Heart right ventricle (tissue), 16 donors: ENCODE measurements at regions not wholly inside any gene's neighbourhood (a gene's known extent, or its start where the extent isn't known, plus 50 kb on each side); places are given as distances from the start of the nearest gene placed in this dataset.

Experiments used
- ATAC-seq, 8 donors: fragments of 200-7000 bp; cut with Tn5 transposase; one replicate each; pipeline ENCODE4 v1.9.1; 2020; ENCODE audit warnings: mild to moderate bottlenecking in 8 of 8, moderate library complexity in 8 of 8, moderate number of reproducible peaks in 1 of 8
- DNase-seq, 2 donors: peaks; one replicate each; pipeline ENCODE4 v3.0.0-alpha.2; 2020
- H3K27ac ChIP-seq, 10 donors: fragments of 200-600 bp; sonication (generic) in 2 of 10; one replicate each; pipeline versions ENCODE4 v1.5.0 to v1.8.0; 2020 to 2022; ENCODE audit warnings: mild to moderate bottlenecking in 3 of 10
- H3K27me3 ChIP-seq, 7 donors: fragments of 200-600 bp; one replicate each; pipeline ENCODE4 v1.8.0; 2021 to 2022; ENCODE audit warnings: mild to moderate bottlenecking in 2 of 7
- H3K36me3 ChIP-seq, 9 donors: fragments of 200-600 bp; sonication (generic) in 1 of 9; one replicate each; pipeline versions ENCODE4 v1.5.0 to v1.8.0; 2020 to 2022; ENCODE audit warnings: mild to moderate bottlenecking in 2 of 9
- H3K4me1 ChIP-seq, 9 donors: fragments of 200-600 bp; sonication (generic) in 1 of 9; one replicate each; pipeline versions ENCODE4 v1.5.0 to v1.8.0; 2020 to 2022; ENCODE audit warnings: mild to moderate bottlenecking in 4 of 9
- H3K4me3 ChIP-seq, 10 donors: fragments of 200-600 bp; sonication (generic) in 2 of 10; one replicate each; pipeline versions ENCODE4 v1.5.0 to v1.8.0; 2020 to 2022; ENCODE audit warnings: mild to moderate bottlenecking in 7 of 10, moderate library complexity in 2 of 10
- H3K9me3 ChIP-seq, 11 donors: fragments of 200-600 bp in 10 of 11; sonication (generic) in 2 of 11; one replicate each; pipeline versions ENCODE4 v1.5.0 to v1.8.0; 2013 to 2022; ENCODE audit warnings: mild to moderate bottlenecking in 2 of 11, control low read depth in 1 of 11, moderate library complexity in 1 of 11
- WGBS, 2 donors: extraction: QIAGEN DNeasy Blood & Tissue Kit; methylation state at CpG; one replicate each; pipeline ENCODE4 v1.1.7; 2013; ENCODE audit warnings: inconsistent platforms in 1 of 2; 5-methylcytosine and 5-hydroxymethylcytosine counted together
- intact Hi-C, 10 donors: fragments of 100-400 bp; cut with DNase I; formaldehyde crosslinking; loops; one replicate each; pipeline versions ENCODE4 v1.11.1 to v1.14.2; 2022
- TF ChIP-seq, protein P1 (sequence below), 9 donors: fragments of 200-600 bp; sonication (generic) in 2 of 9; IDR thresholded peaks; one replicate each; pipeline versions ENCODE4 v1.5.0 to v1.8.0; 2021 to 2022; ENCODE audit warnings: antibody characterized with exemption in 9 of 9, mild to moderate bottlenecking in 5 of 9, moderate library complexity in 1 of 9
- donor health status: Arrhythmogenic right ventricular cardiomyopathy.
- donor health status: ischemic (EF 13 %, LVEDD 7.1; RV severe dilation, severe dysfunction).
- donor health status: healthy with polysubstance abuse.
- donor health status: DM: no; HTN: yes; CAD: no.
- donor health status: DM: no; HTN: no; CAD: no.
- donor health status: ischemic (EF 25% LVEDD 6.9; RV normal size, moderate dysfunction).
- donor health status: ischemic (EF 25% LVEDD 5.7; RV mildly dilated, moderate dysfunction).
- donor health status: healthy.
- donor health status: DM: yes; HTN: yes; CAD: no.
- donor health status: Ischemic cardiomyopathy.
- donor health status: ischemic (EF 35%, LVEDD 5.7; RV mildly dilated, moderate dysfunction).
- donor health status: nonischemic (EF 11% LVEDD 7.7; RV severe dilation, severe dysfunction).
- donor health status: DM: yes; HTN: yes; CAD: no.
- donor health status: PGD.
- donor health status: ischemic (EF 29% LVEDD 5.4; RV normal size, mild dysfunction).
- donor health status: nonischemic (EF 23%, LVEDD 6.1; RV moderate dilation, normal function).

- Histone ChIP-seq H3K4me3 (no peak overlapping the region), H3K9me3 (no peaks in the 10 kb centered on the region), H3K36me3 (no peaks in the 10 kb centered on the region), H3K27ac (no peak overlapping the region), H3K27me3 (peaks cover 0 to 70% (median 14%) of the 10 kb centered on the region in 7 donors), H3K4me1 (peaks cover 0 to 22% (median 3%) of the 10 kb centered on the region in 9 donors)
- ATAC-seq (peak; percentile 80 to 97 (median 88)), DNase-seq (peak; percentile 47 to 63)
- intact Hi-C loops, result no loop called here
- TF ChIP-seq, protein P1, sequence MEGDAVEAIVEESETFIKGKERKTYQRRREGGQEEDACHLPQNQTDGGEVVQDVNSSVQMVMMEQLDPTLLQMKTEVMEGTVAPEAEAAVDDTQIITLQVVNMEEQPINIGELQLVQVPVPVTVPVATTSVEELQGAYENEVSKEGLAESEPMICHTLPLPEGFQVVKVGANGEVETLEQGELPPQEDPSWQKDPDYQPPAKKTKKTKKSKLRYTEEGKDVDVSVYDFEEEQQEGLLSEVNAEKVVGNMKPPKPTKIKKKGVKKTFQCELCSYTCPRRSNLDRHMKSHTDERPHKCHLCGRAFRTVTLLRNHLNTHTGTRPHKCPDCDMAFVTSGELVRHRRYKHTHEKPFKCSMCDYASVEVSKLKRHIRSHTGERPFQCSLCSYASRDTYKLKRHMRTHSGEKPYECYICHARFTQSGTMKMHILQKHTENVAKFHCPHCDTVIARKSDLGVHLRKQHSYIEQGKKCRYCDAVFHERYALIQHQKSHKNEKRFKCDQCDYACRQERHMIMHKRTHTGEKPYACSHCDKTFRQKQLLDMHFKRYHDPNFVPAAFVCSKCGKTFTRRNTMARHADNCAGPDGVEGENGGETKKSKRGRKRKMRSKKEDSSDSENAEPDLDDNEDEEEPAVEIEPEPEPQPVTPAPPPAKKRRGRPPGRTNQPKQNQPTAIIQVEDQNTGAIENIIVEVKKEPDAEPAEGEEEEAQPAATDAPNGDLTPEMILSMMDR (IDR thresholded peaks at IDR 0.05), result peak in 1 of 9 donors; percentile 8
- WGBS, 2 donors, result 48 to 51% methylated on average over 11 of the region's 11 CpGs
Observed at GRCh38 chr2:64359892-64360657, 93.9 kb upstream of the LGALSL start.

DNA sequence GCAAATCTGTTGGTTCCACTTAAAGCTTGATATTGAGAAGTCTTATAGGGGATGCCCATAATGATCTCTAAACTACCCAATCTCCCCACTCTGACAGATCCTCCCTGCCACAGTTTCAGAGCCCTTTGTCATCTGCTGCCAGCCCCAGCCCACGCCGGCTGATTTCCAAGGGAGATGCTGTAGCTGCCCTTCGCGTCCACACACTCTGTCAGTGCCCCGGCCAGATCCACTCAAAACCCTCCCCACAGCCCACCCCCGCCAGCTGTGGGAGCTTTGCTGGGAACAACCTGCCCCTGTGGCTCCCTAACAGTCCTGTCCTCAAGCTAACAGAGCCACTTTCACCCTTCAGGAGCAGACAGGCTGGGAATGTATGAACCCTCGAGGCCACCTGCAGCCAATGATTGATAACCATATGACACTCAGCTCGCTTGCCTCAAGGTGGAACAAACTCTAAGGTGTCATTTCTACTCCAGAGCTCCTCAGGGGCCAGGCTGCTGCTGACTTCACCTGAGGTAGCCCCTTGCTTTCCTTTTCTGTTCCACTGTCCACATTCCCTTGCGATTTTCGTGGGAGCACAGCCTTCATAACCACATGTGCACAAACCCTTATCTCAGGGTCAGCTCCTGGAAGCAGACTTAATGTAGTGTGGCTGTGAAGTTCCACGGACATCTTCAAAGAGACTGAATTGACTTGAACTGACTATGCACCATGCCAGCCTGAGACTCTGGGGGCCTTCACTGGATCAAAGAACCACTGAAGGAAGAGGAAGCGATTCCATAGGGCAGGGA, 92.6 kb upstream of the LGALSL start:
- 79 to 83% methylated on average over 12 of the region's 12 CpGs for WGBS, 2 donors
- Histone ChIP-seq H3K4me1 (peaks cover 0 to 13% (median 3%) of the 10 kb centered on the region in 9 donors), H3K9me3 (no peaks in the 10 kb centered on the region), H3K36me3 (no peaks in the 10 kb centered on the region), H3K27me3 (peaks cover 0 to 68% (median 14%) of the 10 kb centered on the region in 7 donors), H3K4me3 (no peak overlapping the region), H3K27ac (no peak overlapping the region)
- DNase-seq, result no peak
- TF ChIP-seq, protein P1 (IDR thresholded peaks at IDR 0.05), result no peak
- intact Hi-C loops, result no loop called here
- no peak for ATAC-seq

DNA sequence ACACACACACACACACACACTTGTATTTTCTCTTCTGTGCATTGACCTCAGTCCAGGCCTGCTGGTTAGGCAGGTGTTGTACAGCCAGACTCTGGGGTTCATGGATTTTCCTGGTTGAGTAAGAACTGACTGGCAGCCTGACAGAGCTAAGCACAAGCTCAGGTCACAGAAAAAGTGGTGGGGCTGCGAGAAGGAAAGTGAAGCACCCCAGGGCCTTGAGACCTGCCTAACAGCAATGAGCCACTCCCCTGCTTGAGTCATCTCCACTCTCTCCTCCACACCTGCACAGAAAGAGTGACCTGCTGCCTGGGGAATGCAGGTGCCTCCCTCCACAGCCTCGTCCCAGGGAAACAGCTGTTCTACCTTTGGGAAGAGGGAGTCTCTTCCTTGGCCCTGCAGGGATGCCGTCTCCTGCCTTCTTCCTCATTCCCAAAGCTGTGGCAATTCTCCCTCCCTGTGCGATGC, 91.4 kb upstream of the LGALSL start:
- WGBS, 2 donors, result 90 to 92% methylated on average over 4 of the region's 4 CpGs
- TF ChIP-seq, protein P1 (IDR thresholded peaks at IDR 0.05), result no peak
- DNase-seq, result no peak
- no peak overlapping the region for H3K27ac ChIP-seq
- intact Hi-C loops, result no loop called here
- peaks cover 0 to 68% (median 10%) of the 10 kb centered on the region in 7 donors for H3K27me3 ChIP-seq
- H3K9me3 ChIP-seq, result no peaks in the 10 kb centered on the region
- H3K4me3 ChIP-seq, result no peak overlapping the region
- ATAC-seq, result no peak
- no peaks in the 10 kb centered on the region for H3K36me3 ChIP-seq
- H3K4me1 ChIP-seq, result peaks cover 0 to 14% (median 8%) of the 10 kb centered on the region in 9 donors

DNA sequence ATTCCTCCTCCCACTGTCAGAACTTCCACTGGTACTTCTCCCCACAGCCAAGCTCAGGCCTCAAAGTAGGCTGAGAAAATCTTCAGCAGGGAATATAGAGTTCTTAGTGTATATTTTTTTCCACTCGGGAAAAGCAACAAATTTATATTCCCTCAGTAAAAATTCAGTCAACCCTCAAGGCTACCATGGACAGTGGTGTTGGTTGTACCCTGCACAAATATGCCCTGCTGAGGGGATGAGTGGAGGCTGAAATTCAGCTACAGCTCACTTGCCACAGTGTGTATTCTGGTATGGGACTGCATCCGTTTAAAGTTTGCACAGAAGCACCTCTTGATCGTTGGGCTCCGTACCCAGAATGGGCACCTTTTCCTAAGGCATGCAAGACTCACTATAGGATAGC, 90.8 kb upstream of the LGALSL start:
- H3K9me3 ChIP-seq, result no peaks in the 10 kb centered on the region
- H3K36me3 ChIP-seq, result no peaks in the 10 kb centered on the region
- ATAC-seq (no peak), DNase-seq (no peak)
- H3K27me3 ChIP-seq, result peaks cover 0 to 62% (median 10%) of the 10 kb centered on the region in 7 donors
- TF ChIP-seq, protein P1 (IDR thresholded peaks at IDR 0.05), result no peak
- intact Hi-C loops, result no loop called here
- 94% methylated on average over 4 of the region's 4 CpGs for WGBS, 2 donors
- H3K4me3 ChIP-seq, result no peak overlapping the region
- H3K4me1 ChIP-seq, result peaks cover 0 to 16% (median 10%) of the 10 kb centered on the region in 9 donors
- H3K27ac ChIP-seq, result no peak overlapping the region
